CD14-positive monocyte (primary cell): ENCODE measurements at regions not wholly inside any gene's neighbourhood (a gene's known extent, or its start where the extent isn't known, plus 50 kb on each side); places are given as distances from the start of the nearest gene placed in this dataset.

Experiments
- DNase-seq, 3 donors: peaks; one replicate each; pipeline ENCODE4 v3.0.0-alpha.2; 2011 to 2022
- H2AFZ ChIP-seq: 2 replicates; pipeline ENCODE4 v1.6.0; 2012; ENCODE audit warnings: mild to moderate bottlenecking, low read depth, low read length, inconsistent platforms; ENCODE audit not compliant: insufficient read depth, poor library complexity, severe bottlenecking
- H3K27ac ChIP-seq, 2 donors: 1 replicate in 1 of 2; 2 replicates in 1 of 2; pipeline ENCODE4 v1.5.1; 2012 to 2013; ENCODE audit warnings: low read length in 2 of 2, control low read depth in 1 of 2, inconsistent platforms in 1 of 2, low read depth in 1 of 2, mild to moderate bottlenecking in 1 of 2
- H3K27me3 ChIP-seq, 2 donors: one replicate each; pipeline versions ENCODE4 v1.6.0 to v1.6.1; 2011 to 2013; ENCODE audit warnings: low read length in 2 of 2; ENCODE audit not compliant: control insufficient read depth in 2 of 2, insufficient read depth in 2 of 2
- H3K36me3 ChIP-seq, 2 donors: replicated peaks in 1 of 2; 1 replicate in 1 of 2; 2 replicates in 1 of 2; pipeline versions ENCODE4 v1.5.1 to v1.6.1; 2012 to 2013; ENCODE audit warnings: low read length in 2 of 2, control low read depth in 1 of 2, inconsistent platforms in 1 of 2, mild to moderate bottlenecking in 1 of 2; ENCODE audit not compliant: insufficient read depth in 2 of 2, control insufficient read depth in 1 of 2
- H3K4me1 ChIP-seq, 2 donors: 1 replicate in 1 of 2; 2 replicates in 1 of 2; pipeline versions ENCODE4 v1.5.1 to v1.6.1; 2012 to 2013; ENCODE audit warnings: low read length in 2 of 2, control low read depth in 1 of 2, inconsistent platforms in 1 of 2, mild to moderate bottlenecking in 1 of 2, moderate library complexity in 1 of 2; ENCODE audit not compliant: insufficient read depth in 2 of 2, control insufficient read depth in 1 of 2
- H3K4me2 ChIP-seq: replicated peaks from 2 replicates; pipeline ENCODE3; 2012; ENCODE audit warnings: low read length, moderate library complexity, mild to moderate bottlenecking; ENCODE audit not compliant: poor library complexity, severe bottlenecking; ENCODE audit errors: extremely low read depth
- H3K4me3 ChIP-seq, 3 experiments: fragments of 200-600 bp in 1 of 3; sonication (generic) in 1 of 3; replicated peaks in 1 of 3; 1 replicate in 2 of 3; 2 replicates in 1 of 3; pipeline ENCODE4 v1.5.1; 2011 to 2013; ENCODE audit warnings: low read length in 3 of 3, mild to moderate bottlenecking in 3 of 3, control low read depth in 2 of 3, low read depth in 2 of 3, inconsistent platforms in 1 of 3, moderate library complexity in 1 of 3
- H3K79me2 ChIP-seq: 2 replicates; pipeline ENCODE4 v1.6.0; 2012; ENCODE audit warnings: mild to moderate bottlenecking, control low read depth, inconsistent platforms, low read length, moderate library complexity; ENCODE audit not compliant: insufficient read depth
- H3K9ac ChIP-seq: 2 replicates; pipeline ENCODE4 v1.6.0; 2017; ENCODE audit warnings: low read length, mild to moderate bottlenecking; ENCODE audit not compliant: insufficient read depth, poor library complexity, severe bottlenecking
- H3K9me3 ChIP-seq, 2 donors: replicated peaks in 1 of 2; 1 replicate in 1 of 2; 2 replicates in 1 of 2; pipeline versions ENCODE4 v1.5.1 to v1.6.1; 2012 to 2013; ENCODE audit warnings: low read length in 2 of 2, control low read depth in 1 of 2; ENCODE audit not compliant: control insufficient read depth in 1 of 2, insufficient read depth in 1 of 2
- H4K20me1 ChIP-seq: 2 replicates; pipeline ENCODE4 v1.6.0; 2012; ENCODE audit warnings: mild to moderate bottlenecking, low read length, control low read depth, moderate library complexity; ENCODE audit not compliant: insufficient read depth
- H3K27ac Mint-ChIP-seq, 7 donors: one replicate each; pipeline ENCODE4 v1.8.0; 2020; ENCODE audit warnings: mild to moderate bottlenecking in 7 of 7, mixed read lengths in 7 of 7, moderate library complexity in 6 of 7, inconsistent platforms in 2 of 7
- H3K27me3 Mint-ChIP-seq, 3 donors: one replicate each; pipeline ENCODE4 v1.8.0; 2021 to 2022; ENCODE audit warnings: low read depth in 3 of 3, mild to moderate bottlenecking in 3 of 3, mixed read lengths in 3 of 3, moderate library complexity in 3 of 3, inconsistent platforms in 1 of 3
- H3K36me3 Mint-ChIP-seq, 2 donors: one replicate each; pipeline ENCODE4 v1.8.0; 2020; ENCODE audit warnings: mixed read lengths in 2 of 2, inconsistent platforms in 1 of 2, mild to moderate bottlenecking in 1 of 2
- H3K4me1 Mint-ChIP-seq: one replicate; pipeline ENCODE4 v1.8.0; 2020; ENCODE audit warnings: mild to moderate bottlenecking, mixed read lengths
- H3K4me3 Mint-ChIP-seq, 2 donors: one replicate each; pipeline ENCODE4 v1.8.0; 2020; ENCODE audit warnings: mild to moderate bottlenecking in 2 of 2, mixed read lengths in 2 of 2, moderate library complexity in 1 of 2
- H3K9me3 Mint-ChIP-seq, 7 donors: one replicate each; pipeline ENCODE4 v1.8.0; 2020 to 2022; ENCODE audit warnings: mixed read lengths in 7 of 7, mild to moderate bottlenecking in 6 of 7, moderate library complexity in 6 of 7, inconsistent platforms in 2 of 7
- CTCF ChIP-seq: fragments of 200-600 bp; IDR thresholded peaks from one replicate; pipeline ENCODE4 v1.8.0; 2022; ENCODE audit warnings: antibody characterized with exemption, mild to moderate bottlenecking
- WGBS: methylation state at CpG from one replicate; pipeline ENCODE4 v1.1.5; 2013; ENCODE audit warnings: missing lambda C conversion rate; ENCODE audit not compliant: insufficient coverage; 5-methylcytosine and 5-hydroxymethylcytosine counted together
- intact Hi-C, 2 donors: fragments of 100-400 bp; cut with micrococcal nuclease; formaldehyde crosslinking; loops; one replicate each; pipeline versions ENCODE4 v1.15.0 to v1.15.1; 2023

- intact Hi-C loops = no loop called here
- H3K4me3 ChIP-seq = no peak overlapping the region
- peaks cover 0 to 3% (median 2%) of the 10 kb centered on the region in 7 donors for H3K9me3 Mint-ChIP-seq
- no peaks in the 10 kb centered on the region for H3K36me3 Mint-ChIP-seq
- TF ChIP-seq CTCF = no peak
- no peak overlapping the region for H3K27ac Mint-ChIP-seq
- no peaks in the 10 kb centered on the region for H3K4me1 ChIP-seq
- H3K4me1 Mint-ChIP-seq = no peaks in the 10 kb centered on the region
- no peak for DNase-seq
- no peak overlapping the region for H3K4me2 ChIP-seq
- H3K4me3 Mint-ChIP-seq = no peak overlapping the region
- no peak overlapping the region for H3K27ac ChIP-seq
- H3K36me3 ChIP-seq = no peaks in the 10 kb centered on the region
- H3K9me3 ChIP-seq = no peaks in the 10 kb centered on the region
- peaks cover 0 to 1% (median 0%) of the 10 kb centered on the region in 3 donors for H3K27me3 Mint-ChIP-seq
- no peaks in the 10 kb centered on the region for H3K27me3 ChIP-seq
- H2AFZ ChIP-seq = no peak overlapping the region
- H3K9ac ChIP-seq = no peak overlapping the region
- H3K79me2 ChIP-seq = no peaks in the 10 kb centered on the region
- H4K20me1 ChIP-seq = no peaks in the 10 kb centered on the region
These were observed 74.3 kb upstream of the CLNK start for GRCh38 chr4:10758906-10759305.

GRCh38 chr4:10753856-10754402 is 69.4 kb upstream of the CLNK start:
- Histone ChIP-seq H3K4me2 (no peak overlapping the region), H3K9me3 (no peaks in the 10 kb centered on the region), H3K36me3 (no peaks in the 10 kb centered on the region), H3K79me2 (no peaks in the 10 kb centered on the region), H3K4me1 (no peaks in the 10 kb centered on the region), H3K27ac (no peak overlapping the region), H3K9ac (no peak overlapping the region), H2AFZ (no peak overlapping the region), H3K4me3 (no peak overlapping the region), H3K27me3 (no peaks in the 10 kb centered on the region), H4K20me1 (no peaks in the 10 kb centered on the region)
- Mint-ChIP-seq H3K4me3 (no peak overlapping the region), H3K9me3 (peaks cover 0 to 4% (median 0%) of the 10 kb centered on the region in 7 donors), H3K27ac (no peak overlapping the region), H3K4me1 (no peaks in the 10 kb centered on the region), H3K36me3 (no peaks in the 10 kb centered on the region), H3K27me3 (peaks cover 0 to 3% (median 2%) of the 10 kb centered on the region in 3 donors)
- 100% methylated on average over 1 of the region's 2 CpGs for WGBS
- DNase-seq = no peak
- intact Hi-C loops = no loop called here
- no peak for TF ChIP-seq CTCF
